ENCODE measurements at regions not wholly inside any gene's neighbourhood (a gene's known extent, or its start where the extent isn't known, plus 50 kb on each side); places are given as distances from the start of the nearest gene placed in this dataset.

DNA sequence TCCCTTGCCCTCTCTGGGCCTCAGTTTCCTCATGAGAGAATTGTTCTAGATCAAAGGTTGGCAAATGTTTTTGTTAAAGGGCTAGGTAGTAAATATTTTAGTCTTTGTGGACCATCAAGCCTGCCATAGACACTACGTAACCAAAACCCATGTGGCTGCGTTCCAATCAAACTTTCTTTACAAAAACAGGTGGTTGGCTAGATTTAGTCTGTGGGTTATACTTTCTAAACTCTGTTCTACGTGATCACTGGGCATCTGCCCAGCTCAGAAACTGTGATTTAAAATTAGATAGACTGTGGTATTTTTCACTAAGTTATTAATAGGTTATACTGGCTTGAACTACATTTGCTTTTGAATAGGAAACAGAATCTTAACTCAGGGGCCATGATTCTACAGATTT is 149.8 kb upstream of the DCC start:
- H3F3A ChIP-seq (replicated peaks; ENCODE audit: insufficient read depth), result no peaks in the 10 kb centered on the region
- no peak for TF ChIP-seq JUND (IDR thresholded peaks at IDR 0.05)
- TF ChIP-seq, protein P1, sequence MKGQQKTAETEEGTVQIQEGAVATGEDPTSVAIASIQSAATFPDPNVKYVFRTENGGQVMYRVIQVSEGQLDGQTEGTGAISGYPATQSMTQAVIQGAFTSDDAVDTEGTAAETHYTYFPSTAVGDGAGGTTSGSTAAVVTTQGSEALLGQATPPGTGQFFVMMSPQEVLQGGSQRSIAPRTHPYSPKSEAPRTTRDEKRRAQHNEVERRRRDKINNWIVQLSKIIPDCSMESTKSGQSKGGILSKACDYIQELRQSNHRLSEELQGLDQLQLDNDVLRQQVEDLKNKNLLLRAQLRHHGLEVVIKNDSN (IDR thresholded peaks at IDR 0.05; ENCODE audit: borderline replicate concordance, low read depth), result no peak
- no peak for TF ChIP-seq POLR2AphosphoS5 (IDR thresholded peaks at IDR 0.05; ENCODE audit: low read depth, low read length)
- TF ChIP-seq NFIC (IDR thresholded peaks at IDR 0.05; ENCODE audit: borderline replicate concordance), result no peak
- no peak for TF ChIP-seq MEF2A (IDR thresholded peaks at IDR 0.05; ENCODE audit: borderline replicate concordance, low read depth)
- POLR2A ChIA-PET, result no interaction called here
- H3K9ac ChIP-seq, result no peak overlapping the region
- no peak overlapping the region for H2AFZ ChIP-seq (ENCODE audit: low read depth)
- H3K79me2 ChIP-seq (ENCODE audit: insufficient read depth), result no peaks in the 10 kb centered on the region
- H4K20me1 ChIP-seq (ENCODE audit: insufficient read depth), result no peaks in the 10 kb centered on the region
- CTCF ChIA-PET, result no interaction called here
- no peak overlapping the region for H3K4me2 ChIP-seq
- no peak overlapping the region for H3K27ac ChIP-seq (ENCODE audit: low read depth in 2 of 2, low read length in 1 of 2)
- H3K4me3 ChIP-seq (ENCODE audit: low read depth in 2 of 2, low read length in 1 of 2), result no peak overlapping the region
- H3K9me2 ChIP-seq, result no peaks in the 10 kb centered on the region
- WGBS (ENCODE audit: low lambda C conversion rate), result 62% methylated on average over 3 of the region's 3 CpGs
- H3K27me3 ChIP-seq (ENCODE audit: insufficient read depth), result no peaks in the 10 kb centered on the region
- H3K4me1 ChIP-seq (ENCODE audit: control insufficient read depth in 1 of 2, insufficient read depth in 2 of 2, low read depth in 1 of 2, low read length in 1 of 2), result no peaks in the 10 kb centered on the region
- H3K36me3 ChIP-seq (replicated peaks in 1 of 2; ENCODE audit: control insufficient read depth in 1 of 2, insufficient read depth in 2 of 2, low read length in 1 of 2), result no peaks in the 10 kb centered on the region
- DNase-seq, result no peak
- no peaks in the 10 kb centered on the region for H3K9me3 ChIP-seq

DNA sequence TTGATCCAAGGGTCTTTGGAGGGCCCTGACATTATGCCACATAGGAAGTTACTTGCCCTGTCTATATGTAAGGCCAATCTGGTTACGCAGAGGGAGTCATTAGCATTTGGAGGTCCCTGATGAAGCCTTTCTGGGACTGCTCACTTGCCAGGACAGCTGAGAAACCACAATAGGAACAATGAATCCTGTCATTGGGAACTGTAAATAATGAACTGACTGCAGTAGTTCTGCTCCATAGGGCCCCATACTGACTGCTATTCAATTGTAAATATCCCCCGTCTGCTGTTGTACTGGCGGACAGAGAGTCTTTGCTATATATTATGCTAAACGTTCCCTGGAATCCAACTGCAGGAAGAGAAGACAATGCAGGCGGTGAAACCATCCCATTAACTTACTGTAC is 149.4 kb upstream of the DCC start:
- no peaks in the 10 kb centered on the region for H3K9me2 ChIP-seq
- no peaks in the 10 kb centered on the region for H3F3A ChIP-seq (replicated peaks; ENCODE audit: insufficient read depth)
- DNase-seq, result no peak
- ChIA-PET CTCF (no interaction called here), POLR2A (no interaction called here)
- no peaks in the 10 kb centered on the region for H3K79me2 ChIP-seq (ENCODE audit: insufficient read depth)
- no peak overlapping the region for H3K4me3 ChIP-seq (ENCODE audit: low read depth in 2 of 2, low read length in 1 of 2)
- TF ChIP-seq, protein P2, sequence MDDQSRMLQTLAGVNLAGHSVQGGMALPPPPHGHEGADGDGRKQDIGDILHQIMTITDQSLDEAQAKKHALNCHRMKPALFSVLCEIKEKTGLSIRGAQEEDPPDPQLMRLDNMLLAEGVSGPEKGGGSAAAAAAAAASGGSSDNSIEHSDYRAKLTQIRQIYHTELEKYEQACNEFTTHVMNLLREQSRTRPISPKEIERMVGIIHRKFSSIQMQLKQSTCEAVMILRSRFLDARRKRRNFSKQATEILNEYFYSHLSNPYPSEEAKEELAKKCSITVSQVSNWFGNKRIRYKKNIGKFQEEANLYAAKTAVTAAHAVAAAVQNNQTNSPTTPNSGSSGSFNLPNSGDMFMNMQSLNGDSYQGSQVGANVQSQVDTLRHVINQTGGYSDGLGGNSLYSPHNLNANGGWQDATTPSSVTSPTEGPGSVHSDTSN (IDR thresholded peaks at IDR 0.05), result no peak
- no peak for TF ChIP-seq JUND (IDR thresholded peaks at IDR 0.05)
- TF ChIP-seq CHD2 (IDR thresholded peaks at IDR 0.05; ENCODE audit: low read length, partially characterized antibody), result no peak
- no peak for TF ChIP-seq FOXJ3 (CRISPR knock-in tag; IDR thresholded peaks at IDR 0.05)
- no peak for TF ChIP-seq RAD21 (IDR thresholded peaks at IDR 0.05; ENCODE audit: low read length)
- no peak for TF ChIP-seq YY1 (IDR thresholded peaks at IDR 0.05; ENCODE audit: low read depth)
- no peak for TF ChIP-seq CTCF (IDR thresholded peaks at IDR 0.05)
- TF ChIP-seq RXRA (IDR thresholded peaks at IDR 0.05; ENCODE audit: borderline replicate concordance, low read depth), result no peak
- TF ChIP-seq MXI1 (IDR thresholded peaks at IDR 0.05; ENCODE audit: low read depth, low read length), result no peak
- TF ChIP-seq, protein P3, sequence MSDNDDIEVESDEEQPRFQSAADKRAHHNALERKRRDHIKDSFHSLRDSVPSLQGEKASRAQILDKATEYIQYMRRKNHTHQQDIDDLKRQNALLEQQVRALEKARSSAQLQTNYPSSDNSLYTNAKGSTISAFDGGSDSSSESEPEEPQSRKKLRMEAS (IDR thresholded peaks at IDR 0.05; ENCODE audit: low read depth), result no peak
- TF ChIP-seq EZH2phosphoT487 (IDR thresholded peaks at IDR 0.05; ENCODE audit: borderline replicate concordance, low read depth), result no peak
- no peak for TF ChIP-seq TEAD4 (IDR thresholded peaks at IDR 0.05; ENCODE audit: borderline replicate concordance, insufficient read depth)
- no peaks in the 10 kb centered on the region for H3K27me3 ChIP-seq (ENCODE audit: insufficient read depth)
- no peak overlapping the region for H3K27ac ChIP-seq (ENCODE audit: low read depth in 2 of 2, low read length in 1 of 2)
- H3K9me3 ChIP-seq, result no peaks in the 10 kb centered on the region
- no peak overlapping the region for H2AFZ ChIP-seq (ENCODE audit: low read depth)
- WGBS (ENCODE audit: low lambda C conversion rate), result 58% methylated on average over 5 of the region's 5 CpGs
- no peak overlapping the region for H3K4me2 ChIP-seq
- no peaks in the 10 kb centered on the region for H3K4me1 ChIP-seq (ENCODE audit: control insufficient read depth in 1 of 2, insufficient read depth in 2 of 2, low read depth in 1 of 2, low read length in 1 of 2)
- no peaks in the 10 kb centered on the region for H4K20me1 ChIP-seq (ENCODE audit: insufficient read depth)
- no peak overlapping the region for H3K9ac ChIP-seq
- no peaks in the 10 kb centered on the region for H3K36me3 ChIP-seq (replicated peaks in 1 of 2; ENCODE audit: control insufficient read depth in 1 of 2, insufficient read depth in 2 of 2, low read length in 1 of 2)

Data from SK-N-SH (cell line).